OCI-LY1 (cell line): ENCODE measurements at regions not wholly inside any gene's neighbourhood (a gene's known extent, or its start where the extent isn't known, plus 50 kb on each side); places are given as distances from the start of the nearest gene placed in this dataset.

Experiments
- EZH2 ChIP-seq: fragments of 200-600 bp; sonication (generic), shearing (Covaris generic); IDR thresholded peaks from 2 replicates; pipeline ENCODE4 v1.8.0; 2017; ENCODE audit warnings: borderline replicate concordance, mixed run types, mild to moderate bottlenecking, antibody characterized with exemption, low read length, moderate library complexity, mixed read lengths
- TF ChIP-seq, protein P1 (sequence below): fragments of 200-600 bp; sonication (generic), shearing (Covaris generic); IDR thresholded peaks from 2 replicates; pipeline ENCODE4 v1.5.1; 2017; ENCODE audit warnings: mild to moderate bottlenecking, antibody characterized with exemption, low read length, moderate library complexity, mixed read lengths

DNA sequence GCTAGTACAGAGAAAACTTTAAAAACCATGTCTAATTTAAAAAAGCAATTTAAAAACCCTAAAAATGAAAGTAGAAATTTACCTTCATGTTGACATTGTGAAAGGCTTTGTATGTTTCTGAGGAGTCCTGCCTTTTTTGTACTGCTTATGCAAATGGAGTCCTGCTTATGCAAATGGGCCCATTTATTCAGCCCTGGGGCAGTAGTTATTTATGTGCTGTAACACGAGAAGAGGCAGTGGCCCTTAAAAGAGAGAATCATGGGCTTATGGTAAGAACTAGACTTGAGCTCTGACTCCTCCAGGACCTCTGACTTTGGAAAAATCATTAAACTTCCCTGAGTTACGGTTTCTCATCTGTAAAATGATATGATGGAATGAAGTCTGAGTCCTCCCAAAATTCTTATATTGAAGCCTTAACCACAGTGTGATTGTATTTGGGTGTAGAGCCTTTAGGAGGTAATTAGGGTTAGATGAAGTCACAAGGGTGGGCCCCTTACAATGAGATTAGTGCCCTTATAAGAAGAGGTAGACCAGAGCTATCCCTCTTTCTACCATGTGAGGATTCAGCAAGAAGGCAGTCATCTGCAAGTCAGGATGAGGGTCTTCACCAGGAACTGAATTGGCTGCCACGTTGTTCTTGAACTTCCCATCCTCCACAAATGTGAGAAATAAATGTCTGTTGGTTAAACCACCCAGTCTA, 447.8 kb upstream of the CD180 start:
- TF ChIP-seq, protein P1, sequence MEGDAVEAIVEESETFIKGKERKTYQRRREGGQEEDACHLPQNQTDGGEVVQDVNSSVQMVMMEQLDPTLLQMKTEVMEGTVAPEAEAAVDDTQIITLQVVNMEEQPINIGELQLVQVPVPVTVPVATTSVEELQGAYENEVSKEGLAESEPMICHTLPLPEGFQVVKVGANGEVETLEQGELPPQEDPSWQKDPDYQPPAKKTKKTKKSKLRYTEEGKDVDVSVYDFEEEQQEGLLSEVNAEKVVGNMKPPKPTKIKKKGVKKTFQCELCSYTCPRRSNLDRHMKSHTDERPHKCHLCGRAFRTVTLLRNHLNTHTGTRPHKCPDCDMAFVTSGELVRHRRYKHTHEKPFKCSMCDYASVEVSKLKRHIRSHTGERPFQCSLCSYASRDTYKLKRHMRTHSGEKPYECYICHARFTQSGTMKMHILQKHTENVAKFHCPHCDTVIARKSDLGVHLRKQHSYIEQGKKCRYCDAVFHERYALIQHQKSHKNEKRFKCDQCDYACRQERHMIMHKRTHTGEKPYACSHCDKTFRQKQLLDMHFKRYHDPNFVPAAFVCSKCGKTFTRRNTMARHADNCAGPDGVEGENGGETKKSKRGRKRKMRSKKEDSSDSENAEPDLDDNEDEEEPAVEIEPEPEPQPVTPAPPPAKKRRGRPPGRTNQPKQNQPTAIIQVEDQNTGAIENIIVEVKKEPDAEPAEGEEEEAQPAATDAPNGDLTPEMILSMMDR = no peak
- TF ChIP-seq EZH2 = no peak
